ENCODE measurements at regions not wholly inside any gene's neighbourhood (a gene's known extent, or its start where the extent isn't known, plus 50 kb on each side); places are given as distances from the start of the nearest gene placed in this dataset.

DNA sequence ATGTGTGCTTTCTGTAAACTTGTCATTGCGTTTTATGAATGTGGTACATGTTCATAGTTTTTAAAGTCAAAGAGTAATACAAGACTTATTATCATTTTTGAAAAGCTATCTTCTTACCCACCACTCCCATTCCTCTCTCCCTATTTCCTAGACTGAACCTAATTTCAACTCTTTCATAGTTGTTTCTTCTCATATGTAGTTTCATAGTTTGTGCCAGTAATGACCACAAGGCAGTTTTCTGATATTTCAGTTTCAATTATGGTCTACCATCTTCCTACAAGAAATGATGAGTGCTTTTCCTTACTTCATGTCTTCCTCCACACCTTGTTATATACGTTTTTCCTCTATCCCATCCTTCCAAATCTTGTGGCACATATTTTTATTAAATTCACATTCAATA lies 445.0 kb upstream of the GOLIM4 start:
- no peaks in the 10 kb centered on the region for H3K4me1 Mint-ChIP-seq (ENCODE audit: low read depth)
- peaks cover 17% of the 10 kb centered on the region for H3K9me3 Mint-ChIP-seq
- no peak overlapping the region for H3K4me3 Mint-ChIP-seq
- DNase-seq, result no peak
- no peak overlapping the region for H3K27ac Mint-ChIP-seq
- H3K36me3 Mint-ChIP-seq (ENCODE audit: low read depth), result no peaks in the 10 kb centered on the region; the same call in 1 of the 2 replicates
- H3K27me3 Mint-ChIP-seq (ENCODE audit: insufficient read depth), result peaks cover 1% of the 10 kb centered on the region; the same call in 1 of the 2 replicates
- TF ChIP-seq, protein P1, sequence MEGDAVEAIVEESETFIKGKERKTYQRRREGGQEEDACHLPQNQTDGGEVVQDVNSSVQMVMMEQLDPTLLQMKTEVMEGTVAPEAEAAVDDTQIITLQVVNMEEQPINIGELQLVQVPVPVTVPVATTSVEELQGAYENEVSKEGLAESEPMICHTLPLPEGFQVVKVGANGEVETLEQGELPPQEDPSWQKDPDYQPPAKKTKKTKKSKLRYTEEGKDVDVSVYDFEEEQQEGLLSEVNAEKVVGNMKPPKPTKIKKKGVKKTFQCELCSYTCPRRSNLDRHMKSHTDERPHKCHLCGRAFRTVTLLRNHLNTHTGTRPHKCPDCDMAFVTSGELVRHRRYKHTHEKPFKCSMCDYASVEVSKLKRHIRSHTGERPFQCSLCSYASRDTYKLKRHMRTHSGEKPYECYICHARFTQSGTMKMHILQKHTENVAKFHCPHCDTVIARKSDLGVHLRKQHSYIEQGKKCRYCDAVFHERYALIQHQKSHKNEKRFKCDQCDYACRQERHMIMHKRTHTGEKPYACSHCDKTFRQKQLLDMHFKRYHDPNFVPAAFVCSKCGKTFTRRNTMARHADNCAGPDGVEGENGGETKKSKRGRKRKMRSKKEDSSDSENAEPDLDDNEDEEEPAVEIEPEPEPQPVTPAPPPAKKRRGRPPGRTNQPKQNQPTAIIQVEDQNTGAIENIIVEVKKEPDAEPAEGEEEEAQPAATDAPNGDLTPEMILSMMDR (IDR thresholded peaks at IDR 0.05), result no peak

DNA sequence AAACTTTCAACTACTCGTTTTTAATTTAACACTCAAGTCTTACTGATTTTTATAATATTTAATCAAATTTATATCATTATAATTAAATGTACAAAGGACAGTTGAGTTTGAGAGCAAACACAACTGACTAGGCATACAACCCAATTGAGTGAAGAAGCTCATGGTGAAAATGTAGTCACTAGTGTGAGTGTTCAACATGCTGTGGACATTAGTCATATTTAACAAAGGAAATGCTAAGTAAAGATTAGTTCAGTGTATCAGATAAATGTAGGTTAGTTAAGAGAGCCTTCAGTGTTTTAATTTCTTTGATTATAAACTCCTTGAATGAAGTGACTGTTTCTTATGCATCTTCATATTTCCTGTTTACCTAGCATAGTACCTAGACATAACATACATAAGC lies 444.2 kb upstream of the GOLIM4 start:
- no peaks in the 10 kb centered on the region for H3K4me1 Mint-ChIP-seq (ENCODE audit: low read depth)
- no peak for DNase-seq
- H3K27ac Mint-ChIP-seq, result no peak overlapping the region
- H3K27me3 Mint-ChIP-seq (ENCODE audit: insufficient read depth), result peaks cover 1% of the 10 kb centered on the region; the same call in 1 of the 2 replicates
- H3K9me3 Mint-ChIP-seq, result peaks cover 22% of the 10 kb centered on the region
- TF ChIP-seq, protein P1 (IDR thresholded peaks at IDR 0.05), result no peak
- no peaks in the 10 kb centered on the region; the same call in 1 of the 2 replicates for H3K36me3 Mint-ChIP-seq (ENCODE audit: low read depth)
- H3K4me3 Mint-ChIP-seq, result no peak overlapping the region

GRCh38 chr3:168534761-168535160 lies 439.0 kb upstream of the GOLIM4 start:
- Mint-ChIP-seq H3K36me3 (ENCODE audit: low read depth) (no peaks in the 10 kb centered on the region; the same call in 1 of the 2 replicates), H3K27me3 (ENCODE audit: insufficient read depth) (no peaks in the 10 kb centered on the region), H3K4me3 (no peak overlapping the region), H3K27ac (no peak overlapping the region), H3K4me1 (ENCODE audit: low read depth) (no peaks in the 10 kb centered on the region), H3K9me3 (peaks cover 9% of the 10 kb centered on the region)
- TF ChIP-seq, protein P1 (IDR thresholded peaks at IDR 0.05), result no peak
- DNase-seq, result no peak

DNA sequence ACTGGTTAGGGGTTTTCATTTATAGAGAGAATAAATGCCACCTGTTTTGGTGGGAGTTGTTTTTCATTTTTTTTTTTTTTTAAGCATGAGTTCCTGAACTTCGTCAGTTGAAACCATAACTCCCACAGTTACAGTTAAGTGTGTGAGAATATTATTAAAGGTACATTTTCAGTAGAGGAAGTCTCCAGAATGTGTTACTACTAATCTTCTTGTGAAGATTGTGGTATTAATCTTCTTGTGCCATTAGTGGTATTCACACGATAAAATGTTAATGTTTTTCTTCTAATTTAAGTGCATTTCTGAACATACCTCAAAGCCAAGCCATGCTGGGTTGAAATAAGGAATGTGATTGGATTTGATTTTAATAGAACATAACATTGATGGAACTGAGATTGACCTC lies 437.9 kb upstream of the GOLIM4 start:
- no peaks in the 10 kb centered on the region for H3K27me3 Mint-ChIP-seq (ENCODE audit: insufficient read depth)
- TF ChIP-seq, protein P1 (IDR thresholded peaks at IDR 0.05), result no peak
- H3K4me1 Mint-ChIP-seq (ENCODE audit: low read depth), result no peaks in the 10 kb centered on the region
- peaks cover 9% of the 10 kb centered on the region for H3K9me3 Mint-ChIP-seq
- H3K27ac Mint-ChIP-seq, result no peak overlapping the region
- no peaks in the 10 kb centered on the region; the same call in 1 of the 2 replicates for H3K36me3 Mint-ChIP-seq (ENCODE audit: low read depth)
- no peak for DNase-seq
- H3K4me3 Mint-ChIP-seq, result no peak overlapping the region

DNA sequence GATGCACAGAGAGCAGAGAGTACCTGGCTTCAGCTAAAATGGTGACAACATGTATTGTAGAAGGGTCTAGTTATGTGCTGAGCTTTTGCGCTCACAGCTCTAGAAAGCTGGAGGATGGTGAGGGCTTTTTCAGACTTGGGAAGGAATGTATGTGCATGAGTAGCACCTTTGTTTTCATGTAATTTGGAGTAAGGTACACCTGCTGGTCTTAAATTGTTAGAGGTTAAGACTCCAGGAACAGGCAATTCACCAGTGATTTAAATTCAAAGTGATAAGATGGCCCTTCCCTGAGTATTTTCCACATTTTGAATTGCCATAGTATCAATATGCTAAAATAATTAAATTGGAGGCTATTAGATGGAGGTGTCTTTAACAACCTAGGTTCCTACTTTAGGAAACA lies 436.4 kb upstream of the GOLIM4 start:
- TF ChIP-seq, protein P1 (IDR thresholded peaks at IDR 0.05), result no peak
- H3K36me3 Mint-ChIP-seq (ENCODE audit: low read depth), result no peaks in the 10 kb centered on the region; the same call in 1 of the 2 replicates
- no peaks in the 10 kb centered on the region for H3K27me3 Mint-ChIP-seq (ENCODE audit: insufficient read depth)
- no peak overlapping the region for H3K27ac Mint-ChIP-seq
- H3K4me3 Mint-ChIP-seq, result no peak overlapping the region
- H3K4me1 Mint-ChIP-seq (ENCODE audit: low read depth), result no peaks in the 10 kb centered on the region
- peaks cover 9% of the 10 kb centered on the region for H3K9me3 Mint-ChIP-seq
- no peak for DNase-seq

- Mint-ChIP-seq H3K27me3 (ENCODE audit: insufficient read depth) (no peaks in the 10 kb centered on the region), H3K27ac (no peak overlapping the region), H3K36me3 (ENCODE audit: low read depth) (no peaks in the 10 kb centered on the region; the same call in 1 of the 2 replicates), H3K4me3 (no peak overlapping the region), H3K4me1 (ENCODE audit: low read depth) (no peaks in the 10 kb centered on the region), H3K9me3 (peaks cover 9% of the 10 kb centered on the region)
- TF ChIP-seq, protein P1 (IDR thresholded peaks at IDR 0.05), result no peak
- no peak for DNase-seq
Observed at GRCh38 chr3:168531116-168531515, 435.4 kb upstream of the GOLIM4 start.
